KOPT-K1 (cell line): ENCODE measurements at regions not wholly inside any gene's neighbourhood (a gene's known extent, or its start where the extent isn't known, plus 50 kb on each side); places are given as distances from the start of the nearest gene placed in this dataset.

ENCODE experiments used
- H3K27ac ChIP-seq: fragments of 200-600 bp; sonication (generic); 2 replicates; pipeline ENCODE4 v1.5.1; 2016; ENCODE audit warnings: antibody characterized with exemption, mild to moderate bottlenecking, low read depth, low read length; ENCODE audit not compliant: poor library complexity, severe bottlenecking
- H3K36me3 ChIP-seq: fragments of 200-600 bp; sonication (generic); 2 replicates; pipeline ENCODE4 v1.5.1; 2017; ENCODE audit warnings: antibody characterized with exemption, mild to moderate bottlenecking, low read length, moderate library complexity; ENCODE audit not compliant: insufficient read depth
- H3K9me3 ChIP-seq: fragments of 200-600 bp; sonication (generic); 2 replicates; pipeline ENCODE4 v1.5.1; 2017; ENCODE audit warnings: antibody characterized with exemption, low read length, mild to moderate bottlenecking; ENCODE audit not compliant: insufficient read depth, poor library complexity, severe bottlenecking

- Histone ChIP-seq H3K9me3 (peaks cover 6% of the 10 kb centered on the region), H3K27ac (no peak overlapping the region), H3K36me3 (no peaks in the 10 kb centered on the region)
Observed at GRCh38 chr18:26757263-26758019, 108.1 kb downstream of the AQP4 start.

- no peak overlapping the region for H3K27ac ChIP-seq
- peaks cover 2% of the 10 kb centered on the region for H3K9me3 ChIP-seq
- no peaks in the 10 kb centered on the region for H3K36me3 ChIP-seq
Observed at GRCh38 chr18:26756556-26756955, 109.0 kb downstream of the AQP4 start.

- Histone ChIP-seq H3K9me3 (no peaks in the 10 kb centered on the region), H3K36me3 (no peaks in the 10 kb centered on the region), H3K27ac (peak overlapping the region; percentile 83)
Observed at GRCh38 chr18:26746826-26747475, 118.6 kb downstream of the AQP4 start.

GRCh38 chr18:26746398-26746797 is 119.1 kb downstream of the AQP4 start:
- H3K27ac ChIP-seq: peak overlapping the region; percentile 83
- H3K9me3 ChIP-seq: no peaks in the 10 kb centered on the region
- no peaks in the 10 kb centered on the region for H3K36me3 ChIP-seq

GRCh38 chr18:26745288-26746181 is 120.0 kb downstream of the AQP4 start:
- Histone ChIP-seq H3K9me3 (no peaks in the 10 kb centered on the region), H3K27ac (peak overlapping the region; percentile 83), H3K36me3 (no peaks in the 10 kb centered on the region)

GRCh38 chr18:26741758-26742157 is 123.7 kb downstream of the AQP4 start:
- H3K36me3 ChIP-seq: no peaks in the 10 kb centered on the region
- H3K9me3 ChIP-seq: peaks cover 8% of the 10 kb centered on the region
- no peak overlapping the region for H3K27ac ChIP-seq

- Histone ChIP-seq H3K27ac (no peak overlapping the region), H3K36me3 (no peaks in the 10 kb centered on the region), H3K9me3 (peaks cover 8% of the 10 kb centered on the region)
Observed at GRCh38 chr18:26741048-26741447, 124.5 kb downstream of the AQP4 start.

GRCh38 chr18:26740396-26740795 is 125.1 kb downstream of the AQP4 start:
- Histone ChIP-seq H3K9me3 (peaks cover 8% of the 10 kb centered on the region), H3K27ac (no peak overlapping the region), H3K36me3 (no peaks in the 10 kb centered on the region)

- no peaks in the 10 kb centered on the region for H3K36me3 ChIP-seq
- peaks cover 8% of the 10 kb centered on the region for H3K9me3 ChIP-seq
- no peak overlapping the region for H3K27ac ChIP-seq
Observed at GRCh38 chr18:26738706-26739105, 126.8 kb downstream of the AQP4 start.

GRCh38 chr18:26736301-26736700 is 129.2 kb downstream of the AQP4 start:
- H3K9me3 ChIP-seq: peaks cover 8% of the 10 kb centered on the region
- H3K36me3 ChIP-seq: no peaks in the 10 kb centered on the region
- H3K27ac ChIP-seq: no peak overlapping the region

- Histone ChIP-seq H3K36me3 (no peaks in the 10 kb centered on the region), H3K27ac (peak overlapping the region; percentile 42), H3K9me3 (peaks cover 8% of the 10 kb centered on the region)
Observed at GRCh38 chr18:26734760-26735159, 130.7 kb downstream of the AQP4 start.

GRCh38 chr18:26729449-26729848 is 136.1 kb downstream of the AQP4 start:
- H3K27ac ChIP-seq: peak overlapping the region; percentile 37
- H3K36me3 ChIP-seq: no peaks in the 10 kb centered on the region
- no peaks in the 10 kb centered on the region for H3K9me3 ChIP-seq

GRCh38 chr18:26729008-26729407 is 136.5 kb downstream of the AQP4 start:
- H3K9me3 ChIP-seq: no peaks in the 10 kb centered on the region
- H3K27ac ChIP-seq: peak overlapping the region; percentile 37
- no peaks in the 10 kb centered on the region for H3K36me3 ChIP-seq

GRCh38 chr18:26723981-26724380 is 141.5 kb downstream of the AQP4 start:
- no peaks in the 10 kb centered on the region for H3K36me3 ChIP-seq

GRCh38 chr18:26722565-26722931 is 143.0 kb downstream of the AQP4 start:
- H3K27ac ChIP-seq: peak overlapping the region; percentile 40
- no peaks in the 10 kb centered on the region for H3K9me3 ChIP-seq
- H3K36me3 ChIP-seq: no peaks in the 10 kb centered on the region

More at GRCh38 chr18:26723981-26724380, 141.5 kb downstream of the AQP4 start:
- peak overlapping the region; percentile 6 for H3K27ac ChIP-seq
- H3K9me3 ChIP-seq: no peaks in the 10 kb centered on the region
